ENCODE measurements at regions not wholly inside any gene's neighbourhood (a gene's known extent, or its start where the extent isn't known, plus 50 kb on each side); places are given as distances from the start of the nearest gene placed in this dataset.

DNA sequence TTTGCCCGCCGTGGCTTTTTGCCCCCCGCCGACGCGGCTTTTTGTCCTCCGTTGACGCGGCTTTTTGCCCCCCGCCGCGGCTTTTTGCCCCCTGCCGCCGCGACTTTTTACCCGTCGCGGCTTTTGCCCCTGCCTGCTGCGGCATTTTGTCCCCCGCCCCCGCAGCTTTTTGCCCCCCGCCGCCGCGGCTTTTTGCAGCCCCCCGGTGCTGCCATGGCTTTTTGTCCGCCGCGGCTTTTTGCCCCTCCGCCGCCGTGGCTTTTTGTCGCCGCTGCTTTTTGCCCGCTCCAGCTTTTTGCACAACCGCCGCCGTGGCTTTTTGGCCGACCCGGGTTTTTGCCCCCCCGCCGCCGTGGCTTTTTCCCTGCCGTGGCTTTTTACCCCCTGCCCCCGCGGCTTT lies 506.6 kb downstream of the ZNF37A start:
- TF ChIP-seq EZH2phosphoT487 (IDR thresholded peaks at IDR 0.05; ENCODE audit: insufficient read depth, low read depth): no peak
- TF ChIP-seq EZH2 (IDR thresholded peaks at IDR 0.05; ENCODE audit: insufficient read depth, poor library complexity, severe bottlenecking): no peak
